H1 (cell line): ENCODE measurements at regions not wholly inside any gene's neighbourhood (a gene's known extent, or its start where the extent isn't known, plus 50 kb on each side); places are given as distances from the start of the nearest gene placed in this dataset.

Experiments
- CTCF ChIP-seq, 3 experiments: IDR thresholded peaks; 1 replicate in 2 of 3; 2 replicates in 1 of 3; pipeline versions ENCODE4 v1.5.1 to v1.6.1; 2011; ENCODE audit warnings: low read length in 3 of 3, mild to moderate bottlenecking in 3 of 3, inconsistent platforms in 2 of 3, low read depth in 1 of 3, moderate library complexity in 1 of 3; ENCODE audit not compliant: insufficient read depth in 1 of 3; ENCODE audit errors: control extremely low read depth in 1 of 3
- EGR1 ChIP-seq: IDR thresholded peaks from 2 replicates; pipeline ENCODE4 v1.6.1; 2011; ENCODE audit warnings: low read depth, low read length, borderline replicate concordance
- POLR2A ChIP-seq, 2 experiments: IDR thresholded peaks; 1 replicate in 1 of 2; 2 replicates in 1 of 2; pipeline ENCODE4 v1.6.1; 2011; ENCODE audit warnings: low read depth in 2 of 2, low read length in 2 of 2, mild to moderate bottlenecking in 2 of 2; ENCODE audit errors: control extremely low read depth in 1 of 2
- SRF ChIP-seq: IDR thresholded peaks from 2 replicates; pipeline ENCODE4 v1.6.1; 2011; ENCODE audit warnings: mild to moderate bottlenecking, low read depth, low read length, moderate library complexity

GRCh38 chr6:164101859-164102258 is 687.3 kb downstream of the QKI start:
- TF ChIP-seq CTCF (IDR thresholded peaks at IDR 0.05; ENCODE audit: control extremely low read depth in 1 of 3, insufficient read depth in 1 of 3, low read depth in 1 of 3, low read length in 3 of 3): no peak
- TF ChIP-seq SRF: no peak
- TF ChIP-seq POLR2A (IDR thresholded peaks at IDR 0.05; ENCODE audit: control extremely low read depth in 1 of 2, low read depth in 2 of 2, low read length in 2 of 2): no peak
- TF ChIP-seq EGR1: no peak
